GM23338 (cell line): ENCODE measurements at regions not wholly inside any gene's neighbourhood (a gene's known extent, or its start where the extent isn't known, plus 50 kb on each side); places are given as distances from the start of the nearest gene placed in this dataset.

Experiments used
- ATAC-seq: fragments of 200-7000 bp; cut with Tn5 transposase; 3 replicates; pipeline ENCODE4 v1.9.1; 2020
- DNase-seq: peaks from one replicate; pipeline ENCODE4 v3.0.0-alpha.2; 2015; ENCODE audit warnings: low spot score
- H2AFZ ChIP-seq: fragments of 200-600 bp; sonication (generic); 2 replicates; pipeline ENCODE4 v1.8.0; 2016; ENCODE audit warnings: antibody characterized with exemption, mild to moderate bottlenecking, moderate library complexity
- H3F3A ChIP-seq: fragments of 200-600 bp; sonication (generic); replicated peaks from 2 replicates; pipeline ENCODE4 v1.8.0; 2017; ENCODE audit warnings: antibody characterized with exemption, mixed run types, low read depth
- H3K27ac ChIP-seq: fragments of 200-600 bp; sonication (generic); 2 replicates; pipeline ENCODE4 v1.6.1; 2016; ENCODE audit warnings: low read depth
- H3K27me3 ChIP-seq: fragments of 200-600 bp; sonication (generic); 2 replicates; pipeline ENCODE4 v1.8.0; 2016; ENCODE audit warnings: mild to moderate bottlenecking, mixed run types, moderate library complexity; ENCODE audit not compliant: insufficient read depth
- H3K36me3 ChIP-seq: fragments of 200-600 bp; sonication (generic); 2 replicates; pipeline ENCODE4 v1.8.0; 2016; ENCODE audit warnings: mild to moderate bottlenecking; ENCODE audit not compliant: insufficient read depth
- H3K4me1 ChIP-seq: fragments of 200-600 bp; sonication (generic); 2 replicates; pipeline ENCODE4 v1.8.0; 2016; ENCODE audit warnings: mild to moderate bottlenecking, moderate library complexity; ENCODE audit not compliant: insufficient read depth
- H3K4me2 ChIP-seq: fragments of 200-600 bp; sonication (generic); 2 replicates; pipeline ENCODE4 v1.7.1; 2017; ENCODE audit warnings: mixed run types
- H3K4me3 ChIP-seq: fragments of 200-600 bp; sonication (generic); 2 replicates; pipeline ENCODE4 v1.6.1; 2016; ENCODE audit warnings: mixed run types
- H3K79me2 ChIP-seq: fragments of 200-600 bp; sonication (generic); replicated peaks from 2 replicates; pipeline ENCODE4 v1.8.0; 2017; ENCODE audit warnings: mild to moderate bottlenecking; ENCODE audit not compliant: insufficient read depth
- H3K9me2 ChIP-seq: fragments of 200-600 bp; sonication (generic); 2 replicates; pipeline ENCODE4 v1.8.0; 2017; ENCODE audit not compliant: insufficient read depth
- H4K20me1 ChIP-seq: fragments of 200-600 bp; sonication (generic); replicated peaks from 2 replicates; pipeline ENCODE4 v1.8.0; 2017; ENCODE audit warnings: mild to moderate bottlenecking; ENCODE audit not compliant: insufficient read depth
- H3K27ac Mint-ChIP-seq: 2 replicates; pipeline ENCODE4 v1.8.0; 2020; ENCODE audit warnings: inconsistent platforms, mild to moderate bottlenecking, moderate library complexity, mixed read lengths
- H3K27me3 Mint-ChIP-seq: 3 replicates; pipeline ENCODE4 v1.8.0; 2022; ENCODE audit warnings: low read depth, mild to moderate bottlenecking, moderate library complexity, mixed read lengths, inconsistent platforms; ENCODE audit not compliant: insufficient read depth, poor library complexity
- H3K36me3 Mint-ChIP-seq: 3 replicates; pipeline ENCODE4 v1.8.0; 2021; ENCODE audit warnings: low read depth, mild to moderate bottlenecking, inconsistent platforms, moderate library complexity, mixed read lengths
- H3K4me1 Mint-ChIP-seq: 3 replicates; pipeline ENCODE4 v1.8.0; 2020; ENCODE audit warnings: mild to moderate bottlenecking, inconsistent platforms, mixed read lengths
- H3K4me3 Mint-ChIP-seq: 3 replicates; pipeline ENCODE4 v1.8.0; 2021; ENCODE audit warnings: moderate library complexity, mild to moderate bottlenecking, inconsistent platforms, mixed read lengths
- H3K9me3 Mint-ChIP-seq: 3 replicates; pipeline ENCODE4 v1.8.0; 2020; ENCODE audit warnings: moderate library complexity, mild to moderate bottlenecking, inconsistent platforms, mixed read lengths
- EZH2 ChIP-seq: fragments of 200-600 bp; sonication (generic); IDR thresholded peaks from one replicate; pipeline ENCODE4 v1.8.0; 2017; ENCODE audit warnings: antibody characterized with exemption, mild to moderate bottlenecking, low read depth; ENCODE audit not compliant: unreplicated experiment
- EZH2phosphoT487 ChIP-seq: fragments of 200-600 bp; sonication (generic); IDR thresholded peaks from one replicate; pipeline ENCODE4 v1.8.1; 2018; ENCODE audit warnings: antibody characterized with exemption; ENCODE audit not compliant: unreplicated experiment
- JUNB ChIP-seq: IDR thresholded peaks from one replicate; pipeline ENCODE4 v1.6.1; 2016; ENCODE audit warnings: antibody characterized with exemption; ENCODE audit not compliant: unreplicated experiment
- NANOG ChIP-seq: IDR thresholded peaks from 2 replicates; pipeline ENCODE4 v1.6.1; 2016; ENCODE audit warnings: antibody characterized with exemption, borderline replicate concordance
- POLR2AphosphoS5 ChIP-seq: IDR thresholded peaks from 2 replicates; pipeline ENCODE4 v1.6.1; 2016; ENCODE audit warnings: antibody characterized with exemption, low read depth
- STAT1 ChIP-seq: IDR thresholded peaks from one replicate; pipeline ENCODE4 v1.6.1; 2016; ENCODE audit warnings: antibody characterized with exemption; ENCODE audit not compliant: unreplicated experiment
- ZNF331 ChIP-seq: fragments of 250-450 bp; sonication (Bioruptor Pico); IDR thresholded peaks from 2 replicates; pipeline ENCODE4 v1.5.0; 2020; ENCODE audit warnings: low read depth, mild to moderate bottlenecking, moderate library complexity
- TF ChIP-seq, protein P1 (sequence below), 2 experiments: fragments of 200-600 bp in 1 of 2; sonication (generic) in 1 of 2; conservative IDR thresholded peaks; 2 replicates each; pipeline versions ENCODE4 v1.5.1 to v1.6.1; 2016 to 2017; ENCODE audit warnings: antibody characterized with exemption in 2 of 2, low read depth in 2 of 2, mild to moderate bottlenecking in 2 of 2, moderate library complexity in 1 of 2
- TF ChIP-seq, protein P2 (sequence below): IDR thresholded peaks from 2 replicates; pipeline ENCODE4 v1.6.1; 2016; ENCODE audit warnings: antibody characterized with exemption
- TF ChIP-seq, protein P3 (sequence below): IDR thresholded peaks from one replicate; pipeline ENCODE4 v1.6.1; 2018; ENCODE audit warnings: antibody characterized with exemption; ENCODE audit not compliant: unreplicated experiment

DNA sequence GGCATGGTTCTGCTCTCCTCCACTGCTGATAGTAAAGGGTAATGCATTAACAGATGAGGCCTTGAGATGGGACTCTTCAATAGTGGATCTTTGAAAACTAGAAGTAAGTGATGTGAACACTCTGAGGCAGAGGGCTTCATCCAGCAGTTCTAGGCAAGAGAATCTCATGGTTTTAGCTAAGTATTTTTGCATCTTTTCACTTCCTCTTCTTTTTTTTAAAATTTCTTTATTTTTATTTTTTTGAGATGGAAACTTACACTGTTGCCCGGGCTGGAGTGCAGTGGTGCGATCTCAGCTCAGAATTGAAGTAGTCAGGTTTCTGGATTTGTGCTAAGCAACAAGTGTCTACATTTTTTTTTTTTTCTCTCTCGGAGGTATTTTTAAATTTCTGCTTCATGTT, 101.9 kb downstream of the MTRR start (continued):
- TF ChIP-seq EZH2, result no peak

DNA sequence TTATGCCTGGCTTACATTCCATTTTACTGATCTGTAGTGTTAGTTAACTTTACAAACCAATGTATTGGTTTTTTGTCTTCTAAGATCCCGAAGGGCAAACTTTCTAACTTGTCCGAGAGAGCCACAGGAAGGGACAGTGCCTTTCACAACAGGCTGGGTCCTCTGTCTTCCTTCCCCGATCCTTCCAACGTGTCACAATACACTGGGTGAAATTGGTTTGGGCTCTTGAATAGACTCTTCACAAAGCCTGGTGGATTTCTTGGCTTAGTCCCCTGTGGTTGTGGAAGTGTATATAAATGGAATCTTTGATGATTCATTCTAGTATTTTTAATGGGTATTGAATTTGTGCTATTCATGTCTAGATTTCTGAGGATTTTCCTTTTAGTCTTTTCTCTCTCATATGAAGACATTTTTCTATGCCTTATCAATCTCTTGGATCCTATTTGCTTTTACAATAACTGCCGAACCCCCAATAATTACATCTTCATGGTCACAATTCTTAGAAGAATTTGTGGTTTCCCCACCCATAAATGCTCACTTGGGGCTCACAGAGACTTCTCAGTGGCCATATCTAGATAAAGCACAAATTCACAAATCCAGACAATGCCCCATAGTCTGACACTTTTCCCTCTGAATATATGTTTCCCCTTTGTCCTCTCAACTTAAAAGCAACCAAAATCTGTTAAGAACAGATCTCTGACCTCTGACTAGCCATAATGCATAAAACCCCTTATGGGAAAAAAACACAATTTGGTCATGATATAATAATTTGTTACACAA, 107.7 kb downstream of the MTRR start:
- Histone ChIP-seq H2AFZ (0 out of 2 replicates have a peak overlapping the region, but pooled peaks have one; percentile 57), H3F3A (no peaks in the 10 kb centered on the region), H3K27ac (no peak overlapping the region), H3K4me2 (no peak overlapping the region), H4K20me1 (no peaks in the 10 kb centered on the region), H3K79me2 (no peaks in the 10 kb centered on the region), H3K36me3 (no peaks in the 10 kb centered on the region), H3K9me2 (peaks cover 3% of the 10 kb centered on the region; the same call in 1 of the 2 replicates), H3K27me3 (no peaks in the 10 kb centered on the region), H3K4me3 (no peak overlapping the region), H3K4me1 (no peaks in the 10 kb centered on the region)
- Mint-ChIP-seq H3K4me1 (no peaks in the 10 kb centered on the region), H3K36me3 (no peaks in the 10 kb centered on the region), H3K27ac (no peak overlapping the region), H3K27me3 (no peaks in the 10 kb centered on the region), H3K4me3 (no peak overlapping the region), H3K9me3 (peaks cover 5% of the 10 kb centered on the region; the same call in 1 of the 3 replicates)
- no peak for DNase-seq
- TF ChIP-seq, protein P1, sequence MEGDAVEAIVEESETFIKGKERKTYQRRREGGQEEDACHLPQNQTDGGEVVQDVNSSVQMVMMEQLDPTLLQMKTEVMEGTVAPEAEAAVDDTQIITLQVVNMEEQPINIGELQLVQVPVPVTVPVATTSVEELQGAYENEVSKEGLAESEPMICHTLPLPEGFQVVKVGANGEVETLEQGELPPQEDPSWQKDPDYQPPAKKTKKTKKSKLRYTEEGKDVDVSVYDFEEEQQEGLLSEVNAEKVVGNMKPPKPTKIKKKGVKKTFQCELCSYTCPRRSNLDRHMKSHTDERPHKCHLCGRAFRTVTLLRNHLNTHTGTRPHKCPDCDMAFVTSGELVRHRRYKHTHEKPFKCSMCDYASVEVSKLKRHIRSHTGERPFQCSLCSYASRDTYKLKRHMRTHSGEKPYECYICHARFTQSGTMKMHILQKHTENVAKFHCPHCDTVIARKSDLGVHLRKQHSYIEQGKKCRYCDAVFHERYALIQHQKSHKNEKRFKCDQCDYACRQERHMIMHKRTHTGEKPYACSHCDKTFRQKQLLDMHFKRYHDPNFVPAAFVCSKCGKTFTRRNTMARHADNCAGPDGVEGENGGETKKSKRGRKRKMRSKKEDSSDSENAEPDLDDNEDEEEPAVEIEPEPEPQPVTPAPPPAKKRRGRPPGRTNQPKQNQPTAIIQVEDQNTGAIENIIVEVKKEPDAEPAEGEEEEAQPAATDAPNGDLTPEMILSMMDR (conservative IDR thresholded peaks at IDR 0.05; ENCODE audit: low read depth in 2 of 2), result no peak
- no peak for TF ChIP-seq EZH2phosphoT487
- no peak for ATAC-seq

DNA sequence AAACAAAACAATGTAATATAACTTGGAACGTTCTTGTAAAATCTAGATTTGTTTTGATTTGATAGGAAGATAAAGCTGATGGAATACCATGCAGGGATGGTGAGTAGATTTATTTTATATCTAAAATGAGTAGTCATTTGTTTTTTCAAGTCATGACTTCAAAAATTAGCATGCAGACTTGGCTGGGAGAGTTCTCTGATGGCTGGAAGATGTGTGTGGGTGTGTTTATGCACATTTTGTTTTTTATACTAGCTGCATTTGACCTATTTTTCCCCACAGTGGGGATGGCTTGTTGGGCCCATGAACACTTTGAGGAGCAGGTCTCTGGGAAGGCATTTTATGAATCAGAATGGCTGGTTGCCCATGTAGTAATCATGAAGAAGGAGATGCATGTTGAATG, 109.2 kb downstream of the MTRR start:
- H3K4me3 Mint-ChIP-seq, result no peak overlapping the region
- H3K4me2 ChIP-seq, result no peak overlapping the region
- H3K79me2 ChIP-seq, result no peaks in the 10 kb centered on the region
- no peaks in the 10 kb centered on the region for H3K9me3 Mint-ChIP-seq
- no peaks in the 10 kb centered on the region; the same call in 1 of the 2 replicates for H3K9me2 ChIP-seq
- DNase-seq (no peak), ATAC-seq (no peak)
- H3K4me1 Mint-ChIP-seq, result no peaks in the 10 kb centered on the region
- H3K27ac Mint-ChIP-seq, result no peak overlapping the region
- no peaks in the 10 kb centered on the region for H3K36me3 Mint-ChIP-seq
- no peak overlapping the region for H2AFZ ChIP-seq
- H3K27me3 Mint-ChIP-seq, result no peaks in the 10 kb centered on the region
- H3K27me3 ChIP-seq, result no peaks in the 10 kb centered on the region
- H3K27ac ChIP-seq, result no peak overlapping the region
- no peak overlapping the region for H3K4me3 ChIP-seq
- no peaks in the 10 kb centered on the region for H3K36me3 ChIP-seq
- H3F3A ChIP-seq, result no peaks in the 10 kb centered on the region
- H4K20me1 ChIP-seq, result no peaks in the 10 kb centered on the region
- H3K4me1 ChIP-seq, result no peaks in the 10 kb centered on the region
- TF ChIP-seq STAT1 (no peak), ZNF331 (CRISPR knock-in tag) (no peak), NANOG (no peak), JUNB (no peak), POLR2AphosphoS5 (no peak), EZH2 (no peak)
- TF ChIP-seq, protein P2, sequence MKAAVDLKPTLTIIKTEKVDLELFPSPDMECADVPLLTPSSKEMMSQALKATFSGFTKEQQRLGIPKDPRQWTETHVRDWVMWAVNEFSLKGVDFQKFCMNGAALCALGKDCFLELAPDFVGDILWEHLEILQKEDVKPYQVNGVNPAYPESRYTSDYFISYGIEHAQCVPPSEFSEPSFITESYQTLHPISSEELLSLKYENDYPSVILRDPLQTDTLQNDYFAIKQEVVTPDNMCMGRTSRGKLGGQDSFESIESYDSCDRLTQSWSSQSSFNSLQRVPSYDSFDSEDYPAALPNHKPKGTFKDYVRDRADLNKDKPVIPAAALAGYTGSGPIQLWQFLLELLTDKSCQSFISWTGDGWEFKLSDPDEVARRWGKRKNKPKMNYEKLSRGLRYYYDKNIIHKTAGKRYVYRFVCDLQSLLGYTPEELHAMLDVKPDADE, result no peak
- TF ChIP-seq, protein P1 (conservative IDR thresholded peaks at IDR 0.05; ENCODE audit: low read depth in 2 of 2), result no peak
- TF ChIP-seq, protein P3, sequence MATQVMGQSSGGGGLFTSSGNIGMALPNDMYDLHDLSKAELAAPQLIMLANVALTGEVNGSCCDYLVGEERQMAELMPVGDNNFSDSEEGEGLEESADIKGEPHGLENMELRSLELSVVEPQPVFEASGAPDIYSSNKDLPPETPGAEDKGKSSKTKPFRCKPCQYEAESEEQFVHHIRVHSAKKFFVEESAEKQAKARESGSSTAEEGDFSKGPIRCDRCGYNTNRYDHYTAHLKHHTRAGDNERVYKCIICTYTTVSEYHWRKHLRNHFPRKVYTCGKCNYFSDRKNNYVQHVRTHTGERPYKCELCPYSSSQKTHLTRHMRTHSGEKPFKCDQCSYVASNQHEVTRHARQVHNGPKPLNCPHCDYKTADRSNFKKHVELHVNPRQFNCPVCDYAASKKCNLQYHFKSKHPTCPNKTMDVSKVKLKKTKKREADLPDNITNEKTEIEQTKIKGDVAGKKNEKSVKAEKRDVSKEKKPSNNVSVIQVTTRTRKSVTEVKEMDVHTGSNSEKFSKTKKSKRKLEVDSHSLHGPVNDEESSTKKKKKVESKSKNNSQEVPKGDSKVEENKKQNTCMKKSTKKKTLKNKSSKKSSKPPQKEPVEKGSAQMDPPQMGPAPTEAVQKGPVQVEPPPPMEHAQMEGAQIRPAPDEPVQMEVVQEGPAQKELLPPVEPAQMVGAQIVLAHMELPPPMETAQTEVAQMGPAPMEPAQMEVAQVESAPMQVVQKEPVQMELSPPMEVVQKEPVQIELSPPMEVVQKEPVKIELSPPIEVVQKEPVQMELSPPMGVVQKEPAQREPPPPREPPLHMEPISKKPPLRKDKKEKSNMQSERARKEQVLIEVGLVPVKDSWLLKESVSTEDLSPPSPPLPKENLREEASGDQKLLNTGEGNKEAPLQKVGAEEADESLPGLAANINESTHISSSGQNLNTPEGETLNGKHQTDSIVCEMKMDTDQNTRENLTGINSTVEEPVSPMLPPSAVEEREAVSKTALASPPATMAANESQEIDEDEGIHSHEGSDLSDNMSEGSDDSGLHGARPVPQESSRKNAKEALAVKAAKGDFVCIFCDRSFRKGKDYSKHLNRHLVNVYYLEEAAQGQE, result no peak
